ENCODE measurements at regions not wholly inside any gene's neighbourhood (a gene's known extent, or its start where the extent isn't known, plus 50 kb on each side); places are given as distances from the start of the nearest gene placed in this dataset.

GRCh38 chr7:47221826-47222225 is 360.1 kb downstream of the TNS3 start:
- H3K9me3 ChIP-seq, result peaks cover 12% of the 10 kb centered on the region; the same call in 1 of the 2 replicates
- peaks cover 55% of the 10 kb centered on the region for H3K4me1 ChIP-seq
- no peaks in the 10 kb centered on the region for H3K36me3 ChIP-seq
- H4K20me1 ChIP-seq, result no peaks in the 10 kb centered on the region
- H3K9ac ChIP-seq, result no peak overlapping the region
- H3K4me3 ChIP-seq, result no peak overlapping the region
- H3K27ac ChIP-seq, result no peak overlapping the region
- TF ChIP-seq Cebpa-rat (IDR thresholded peaks at IDR 0.05), result no peak
- no peak overlapping the region for H3K4me2 ChIP-seq
- H3K27me3 ChIP-seq, result no peaks in the 10 kb centered on the region

DNA sequence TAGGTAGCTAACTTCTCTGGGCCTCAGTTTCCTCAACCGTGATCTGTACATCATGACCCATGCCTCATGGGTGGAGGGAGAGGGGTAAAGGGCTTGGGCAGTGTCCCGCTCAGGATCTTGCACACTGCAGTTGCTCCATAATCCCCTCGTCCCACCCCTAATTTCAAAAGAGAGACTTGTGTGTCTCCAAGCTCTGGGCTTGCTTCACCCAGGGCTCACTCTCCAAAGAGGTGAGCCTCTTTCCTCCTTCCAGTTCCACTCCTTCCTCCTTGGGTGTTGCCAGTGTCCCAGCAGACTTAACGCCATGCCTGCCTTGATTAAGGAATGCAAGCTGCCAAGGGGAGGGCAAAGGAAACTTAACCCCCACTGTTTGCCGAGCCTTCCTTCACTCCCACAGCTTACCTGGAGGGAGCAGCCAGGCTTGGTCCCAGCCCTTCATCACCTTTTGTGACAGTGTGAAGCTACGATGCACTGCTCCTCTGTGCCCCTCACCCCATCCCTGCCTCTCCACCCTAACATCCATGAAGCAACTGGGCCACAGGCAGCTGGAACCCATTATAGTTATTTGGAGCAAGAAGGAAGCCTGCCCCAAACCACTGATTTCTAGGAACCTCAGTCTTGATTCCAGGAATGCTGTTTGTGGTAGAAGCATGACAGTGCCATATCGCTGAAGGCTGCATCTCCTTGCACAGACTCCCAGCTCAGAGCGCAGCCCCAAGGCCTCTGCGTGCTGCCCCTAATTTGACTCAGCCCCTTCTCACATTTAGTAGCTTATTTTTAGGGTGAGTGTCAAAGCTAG is 363.3 kb downstream of the TNS3 start:
- Histone ChIP-seq H4K20me1 (no peaks in the 10 kb centered on the region), H3K4me3 (no peak overlapping the region), H3K4me1 (peaks cover 33% of the 10 kb centered on the region), H3K27ac (no peak overlapping the region), H3K9me3 (peaks cover 5% of the 10 kb centered on the region; the same call in 1 of the 2 replicates), H3K27me3 (no peaks in the 10 kb centered on the region), H3K36me3 (no peaks in the 10 kb centered on the region), H3K9ac (no peak overlapping the region), H3K4me2 (peak overlapping the region; percentile 48)
- no peak for TF ChIP-seq Cebpa-rat (IDR thresholded peaks at IDR 0.05)

- Histone ChIP-seq H4K20me1 (no peaks in the 10 kb centered on the region), H3K36me3 (no peaks in the 10 kb centered on the region), H3K4me1 (peaks cover 33% of the 10 kb centered on the region), H3K27me3 (no peaks in the 10 kb centered on the region), H3K9ac (no peak overlapping the region), H3K4me2 (peak overlapping the region; percentile 48), H3K27ac (no peak overlapping the region), H3K4me3 (no peak overlapping the region), H3K9me3 (no peaks in the 10 kb centered on the region)
- no peak for TF ChIP-seq Cebpa-rat (IDR thresholded peaks at IDR 0.05)
Observed at GRCh38 chr7:47217570-47218360, 364.1 kb downstream of the TNS3 start.

DNA sequence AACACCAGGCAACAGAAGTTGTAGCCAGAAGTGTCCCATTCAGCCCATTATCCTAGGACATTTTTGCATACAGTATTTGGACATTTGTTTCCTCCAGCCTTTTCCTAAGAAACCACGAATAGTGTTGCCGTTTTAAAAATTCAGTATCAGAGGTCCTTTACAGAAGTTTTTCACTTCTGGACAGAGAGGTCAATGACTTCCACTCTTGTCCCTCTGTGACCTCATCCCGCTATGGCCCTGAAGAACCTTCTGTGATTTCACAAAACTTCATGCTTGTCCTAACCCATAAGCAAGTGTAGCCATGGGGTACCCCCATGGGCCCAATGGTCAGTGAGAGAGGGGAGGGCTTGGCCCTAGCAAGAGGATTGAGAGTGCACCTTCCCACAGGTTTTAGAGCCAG is 364.8 kb downstream of the TNS3 start:
- H4K20me1 ChIP-seq, result no peaks in the 10 kb centered on the region
- H3K27me3 ChIP-seq, result no peaks in the 10 kb centered on the region
- H3K4me2 ChIP-seq, result peak overlapping the region; percentile 48
- no peak overlapping the region for H3K27ac ChIP-seq
- no peak overlapping the region for H3K4me3 ChIP-seq
- TF ChIP-seq Cebpa-rat (IDR thresholded peaks at IDR 0.05), result no peak
- H3K9me3 ChIP-seq, result no peaks in the 10 kb centered on the region
- H3K36me3 ChIP-seq, result no peaks in the 10 kb centered on the region
- peaks cover 33% of the 10 kb centered on the region for H3K4me1 ChIP-seq
- no peak overlapping the region for H3K9ac ChIP-seq

- no peak for TF ChIP-seq Cebpa-rat (IDR thresholded peaks at IDR 0.05)
- no peak overlapping the region for H3K4me3 ChIP-seq
- no peak overlapping the region for H3K9ac ChIP-seq
- no peaks in the 10 kb centered on the region for H4K20me1 ChIP-seq
- H3K9me3 ChIP-seq, result no peaks in the 10 kb centered on the region
- no peaks in the 10 kb centered on the region for H3K36me3 ChIP-seq
- no peaks in the 10 kb centered on the region for H3K27me3 ChIP-seq
- no peak overlapping the region for H3K4me2 ChIP-seq
- peaks cover 33% of the 10 kb centered on the region for H3K4me1 ChIP-seq
- H3K27ac ChIP-seq, result no peak overlapping the region
Observed at GRCh38 chr7:47216439-47216838, 365.5 kb downstream of the TNS3 start.

DNA sequence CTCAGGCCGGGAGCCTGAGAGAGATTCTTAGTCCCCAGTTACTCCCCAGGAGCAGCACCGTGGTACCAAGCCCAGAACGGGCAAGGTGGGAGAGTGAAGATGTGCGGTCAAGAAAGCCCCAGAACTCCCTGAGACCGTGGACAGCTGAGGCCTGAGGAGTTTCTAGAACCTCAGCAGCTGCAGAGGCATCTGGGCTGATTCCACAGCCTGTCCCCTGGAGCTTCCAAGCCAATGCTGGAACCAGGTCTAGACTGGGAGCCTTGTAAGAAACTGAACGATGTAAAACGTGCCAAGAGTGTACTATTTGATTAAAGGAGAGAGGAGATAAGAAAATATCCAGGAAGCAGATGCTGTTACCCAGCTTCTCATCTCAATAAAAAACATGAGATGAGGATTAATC is 366.3 kb downstream of the TNS3 start:
- no peak for TF ChIP-seq Cebpa-rat (IDR thresholded peaks at IDR 0.05)
- Histone ChIP-seq H3K4me3 (no peak overlapping the region), H3K4me2 (no peak overlapping the region), H3K9me3 (peaks cover 2% of the 10 kb centered on the region; the same call in 1 of the 2 replicates), H3K27me3 (no peaks in the 10 kb centered on the region), H3K36me3 (no peaks in the 10 kb centered on the region), H3K27ac (no peak overlapping the region), H3K9ac (no peak overlapping the region), H4K20me1 (no peaks in the 10 kb centered on the region), H3K4me1 (peaks cover 28% of the 10 kb centered on the region)

GRCh38 chr7:47215049-47215448 is 366.9 kb downstream of the TNS3 start:
- TF ChIP-seq Cebpa-rat (IDR thresholded peaks at IDR 0.05), result no peak
- Histone ChIP-seq H3K27ac (no peak overlapping the region), H3K9me3 (peaks cover 7% of the 10 kb centered on the region; the same call in 1 of the 2 replicates), H3K4me1 (peaks cover 23% of the 10 kb centered on the region), H3K36me3 (no peaks in the 10 kb centered on the region), H3K9ac (no peak overlapping the region), H4K20me1 (no peaks in the 10 kb centered on the region), H3K4me2 (no peak overlapping the region), H3K27me3 (no peaks in the 10 kb centered on the region), H3K4me3 (no peak overlapping the region)

GRCh38 chr7:47213276-47213675 is 368.6 kb downstream of the TNS3 start:
- no peak overlapping the region for H3K27ac ChIP-seq
- no peak overlapping the region for H3K4me2 ChIP-seq
- H3K4me1 ChIP-seq, result peaks cover 15% of the 10 kb centered on the region
- no peaks in the 10 kb centered on the region for H3K27me3 ChIP-seq
- H3K4me3 ChIP-seq, result no peak overlapping the region
- no peak overlapping the region for H3K9ac ChIP-seq
- H3K36me3 ChIP-seq, result no peaks in the 10 kb centered on the region
- H4K20me1 ChIP-seq, result no peaks in the 10 kb centered on the region
- peaks cover 7% of the 10 kb centered on the region; the same call in 1 of the 2 replicates for H3K9me3 ChIP-seq
- no peak for TF ChIP-seq Cebpa-rat (IDR thresholded peaks at IDR 0.05)

DNA sequence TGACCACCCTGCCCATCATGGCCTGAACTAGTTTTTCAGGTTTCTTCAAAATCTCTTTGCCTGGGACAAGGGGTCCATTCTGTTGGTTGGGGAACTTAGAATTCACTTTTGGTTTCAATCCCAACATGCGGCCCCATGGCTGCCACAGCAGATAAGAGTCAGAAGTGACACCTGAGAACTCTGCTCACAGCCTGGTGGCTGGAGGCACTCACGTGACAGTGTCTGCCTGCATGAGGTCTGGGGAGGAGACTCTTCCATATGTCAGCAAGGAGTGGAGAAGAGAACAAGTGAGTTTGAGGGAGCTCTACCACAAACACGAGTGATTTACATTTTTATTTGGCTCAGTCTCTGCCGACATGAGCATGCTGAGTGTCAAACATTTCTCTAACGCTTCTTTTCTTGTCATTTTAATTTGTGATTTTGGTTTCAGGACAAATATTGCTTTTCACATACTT is 370.4 kb downstream of the TNS3 start:
- Histone ChIP-seq H3K36me3 (no peaks in the 10 kb centered on the region), H3K27ac (no peak overlapping the region), H3K4me2 (no peak overlapping the region), H3K4me1 (no peaks in the 10 kb centered on the region), H3K4me3 (no peak overlapping the region), H3K9me3 (peaks cover 7% of the 10 kb centered on the region; the same call in 1 of the 2 replicates), H4K20me1 (no peaks in the 10 kb centered on the region), H3K9ac (no peak overlapping the region), H3K27me3 (no peaks in the 10 kb centered on the region)
- no peak for TF ChIP-seq Cebpa-rat (IDR thresholded peaks at IDR 0.05)
